ENCODE measurements at regions not wholly inside any gene's neighbourhood (a gene's known extent, or its start where the extent isn't known, plus 50 kb on each side); places are given as distances from the start of the nearest gene placed in this dataset.

DNA sequence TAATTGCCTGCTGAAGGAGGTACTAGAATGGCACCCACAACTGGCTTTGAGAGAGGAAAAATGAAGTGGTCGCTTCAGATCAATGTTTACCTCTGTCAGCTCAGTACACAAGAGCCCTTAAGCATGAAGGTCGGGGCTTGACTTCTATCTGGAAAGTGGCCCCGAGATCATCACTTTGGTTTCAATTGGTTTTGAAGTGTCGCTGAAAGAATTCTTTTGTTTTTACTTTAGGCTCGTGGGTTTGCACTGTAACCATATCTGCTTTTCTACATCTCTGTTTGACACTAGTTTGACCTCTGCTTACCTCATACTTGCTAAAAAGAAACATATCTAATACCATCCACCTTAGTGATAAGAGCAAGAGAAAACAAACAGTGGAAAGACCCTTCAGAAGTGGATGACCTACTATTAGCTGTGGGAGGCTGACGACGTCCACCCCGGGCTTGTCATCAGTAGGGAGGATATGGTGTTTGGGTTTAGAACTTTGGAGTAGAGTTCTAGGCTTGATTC is 361.8 kb downstream of the GATA3 start:
- DNase-seq (ENCODE audit: extremely low spot score): peak; percentile 24
- ChIA-PET CTCF (interaction anchor here (1.3 to 1.6 kb wide), 6 partner anchors 12 to 97 kb away, joined by 3 to 6 read pairs (median 3); no protein-coding TSS in a partner anchor), POLR2A (no interaction called here)
- TF ChIP-seq, protein P1, sequence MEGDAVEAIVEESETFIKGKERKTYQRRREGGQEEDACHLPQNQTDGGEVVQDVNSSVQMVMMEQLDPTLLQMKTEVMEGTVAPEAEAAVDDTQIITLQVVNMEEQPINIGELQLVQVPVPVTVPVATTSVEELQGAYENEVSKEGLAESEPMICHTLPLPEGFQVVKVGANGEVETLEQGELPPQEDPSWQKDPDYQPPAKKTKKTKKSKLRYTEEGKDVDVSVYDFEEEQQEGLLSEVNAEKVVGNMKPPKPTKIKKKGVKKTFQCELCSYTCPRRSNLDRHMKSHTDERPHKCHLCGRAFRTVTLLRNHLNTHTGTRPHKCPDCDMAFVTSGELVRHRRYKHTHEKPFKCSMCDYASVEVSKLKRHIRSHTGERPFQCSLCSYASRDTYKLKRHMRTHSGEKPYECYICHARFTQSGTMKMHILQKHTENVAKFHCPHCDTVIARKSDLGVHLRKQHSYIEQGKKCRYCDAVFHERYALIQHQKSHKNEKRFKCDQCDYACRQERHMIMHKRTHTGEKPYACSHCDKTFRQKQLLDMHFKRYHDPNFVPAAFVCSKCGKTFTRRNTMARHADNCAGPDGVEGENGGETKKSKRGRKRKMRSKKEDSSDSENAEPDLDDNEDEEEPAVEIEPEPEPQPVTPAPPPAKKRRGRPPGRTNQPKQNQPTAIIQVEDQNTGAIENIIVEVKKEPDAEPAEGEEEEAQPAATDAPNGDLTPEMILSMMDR (IDR thresholded peaks at IDR 0.05; ENCODE audit: control extremely low read depth, extremely low read depth, low read depth, missing control alignments): no peak

- ChIA-PET CTCF (interaction anchor here (1.3 to 1.6 kb wide), 6 partner anchors 11 to 97 kb away, joined by 3 to 6 read pairs (median 3); no protein-coding TSS in a partner anchor), POLR2A (no interaction called here)
- no peak for DNase-seq (ENCODE audit: extremely low spot score)
- TF ChIP-seq, protein P1 (IDR thresholded peaks at IDR 0.05; ENCODE audit: control extremely low read depth, extremely low read depth, low read depth, missing control alignments): no peak
These were observed 362.3 kb downstream of the GATA3 start for GRCh38 chr10:8416760-8417159.

DNA sequence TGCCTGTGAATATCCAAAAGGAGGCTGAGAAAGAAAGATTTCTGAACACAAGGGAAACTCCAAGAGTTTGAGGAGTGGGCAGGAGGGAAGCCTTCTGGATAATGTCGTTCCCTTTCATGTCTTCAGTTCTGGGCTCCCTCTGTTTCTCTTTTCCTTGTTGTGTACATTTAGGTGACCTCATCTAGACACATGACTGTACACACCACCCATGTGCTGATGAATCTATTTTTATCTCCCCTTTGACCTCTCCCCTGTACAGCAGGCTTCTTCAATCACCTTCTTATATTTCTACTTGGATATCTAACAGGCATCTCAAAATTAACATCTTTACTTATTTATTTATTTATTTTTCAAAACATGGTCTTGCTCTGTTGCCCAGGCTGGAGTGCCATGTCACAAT is 363.1 kb downstream of the GATA3 start:
- DNase-seq (ENCODE audit: extremely low spot score): no peak
- CTCF ChIA-PET: interaction anchor here (1.4 to 1.6 kb wide), 3 partner anchors 10 to 98 kb away, joined by 3 to 6 read pairs (median 5); no protein-coding TSS in a partner anchor
- POLR2A ChIA-PET: no interaction called here
- TF ChIP-seq, protein P1 (IDR thresholded peaks at IDR 0.05; ENCODE audit: control extremely low read depth, extremely low read depth, low read depth, missing control alignments): no peak

DNA sequence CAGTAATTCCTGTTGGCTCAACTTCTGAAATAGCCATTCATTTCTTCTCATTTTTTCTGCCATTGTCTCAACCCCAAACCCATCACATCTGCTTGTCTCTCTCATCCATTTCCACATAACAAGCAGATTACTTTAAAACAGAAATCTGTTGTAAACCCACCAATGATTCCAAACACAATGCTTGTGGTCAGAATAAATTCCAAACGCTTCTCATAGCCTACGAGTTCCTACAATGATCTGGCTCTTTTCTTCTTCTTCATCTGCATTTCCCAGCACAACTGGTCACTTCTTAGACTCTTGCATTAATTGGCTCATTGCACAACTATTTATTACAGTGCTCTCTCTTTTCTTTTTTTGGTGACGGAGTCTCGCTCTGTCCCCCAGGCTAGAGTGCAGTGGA is 364.1 kb downstream of the GATA3 start:
- TF ChIP-seq, protein P1 (IDR thresholded peaks at IDR 0.05; ENCODE audit: control extremely low read depth, extremely low read depth, low read depth, missing control alignments): no peak
- ChIA-PET CTCF (no interaction called here), POLR2A (no interaction called here)
- no peak for DNase-seq (ENCODE audit: extremely low spot score)

DNA sequence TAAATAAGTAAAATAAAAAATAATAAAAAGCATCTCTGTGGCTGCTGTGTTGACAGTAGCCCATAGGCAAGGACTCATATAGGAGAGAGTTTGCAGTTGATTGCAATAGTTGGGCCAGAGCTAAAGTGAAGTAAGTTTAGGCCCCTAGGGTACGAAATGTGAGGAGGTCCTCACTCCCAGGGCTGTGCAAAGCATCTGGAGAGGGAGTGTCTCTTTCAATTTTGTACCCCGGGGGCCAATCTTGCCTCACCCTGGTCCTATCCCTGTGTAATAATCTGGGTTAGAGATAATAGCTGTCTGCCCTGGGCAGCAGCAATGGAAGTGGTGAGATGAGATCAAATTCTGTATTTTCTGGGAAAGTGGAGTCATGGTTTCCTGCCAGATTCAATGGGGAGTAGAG is 365.7 kb downstream of the GATA3 start:
- ChIA-PET POLR2A (no interaction called here), CTCF (interaction anchor here (0.9 kb wide), 1 partner anchor 145 kb away, joined by 3 read pairs; no protein-coding TSS in a partner anchor)
- TF ChIP-seq, protein P1 (IDR thresholded peaks at IDR 0.05; ENCODE audit: control extremely low read depth, extremely low read depth, low read depth, missing control alignments): no peak
- no peak for DNase-seq (ENCODE audit: extremely low spot score)

- CTCF ChIA-PET: no interaction called here
- TF ChIP-seq, protein P1 (IDR thresholded peaks at IDR 0.05; ENCODE audit: control extremely low read depth, extremely low read depth, low read depth, missing control alignments): no peak
- DNase-seq (ENCODE audit: extremely low spot score): no peak
- POLR2A ChIA-PET: no interaction called here
These were observed 370.2 kb downstream of the GATA3 start for GRCh38 chr10:8424555-8425211.
